GM12878 (cell line): ENCODE measurements at regions not wholly inside any gene's neighbourhood (a gene's known extent, or its start where the extent isn't known, plus 50 kb on each side); places are given as distances from the start of the nearest gene placed in this dataset.

Source experiments
- BRCA1 ChIP-seq: IDR thresholded peaks from 2 replicates; pipeline ENCODE4 v1.6.1; 2011; ENCODE audit warnings: low read depth, low read length, improper control_type of control experiment
- CREM ChIP-seq: IDR thresholded peaks from 2 replicates; pipeline ENCODE4 v1.6.1; 2014; ENCODE audit warnings: antibody characterized with exemption, low read depth
- DPF2 ChIP-seq: fragments of 450-650 bp; IDR thresholded peaks from 2 replicates; pipeline ENCODE4 v1.6.1; 2017; ENCODE audit warnings: mild to moderate bottlenecking
- E2F8 ChIP-seq: fragments of 450-650 bp; IDR thresholded peaks from 2 replicates; pipeline ENCODE4 v1.6.1; 2018; ENCODE audit warnings: mild to moderate bottlenecking, low read depth, moderate library complexity; ENCODE audit not compliant: partially characterized antibody
- ETV6 ChIP-seq, 2 experiments: fragments of 450-650 bp in 1 of 2; IDR thresholded peaks in 1 of 2; conservative IDR thresholded peaks in 1 of 2; 2 replicates each; pipeline ENCODE4 v1.6.1; 2014; ENCODE audit warnings: antibody characterized with exemption in 1 of 2, borderline replicate concordance in 1 of 2, low read depth in 1 of 2, mild to moderate bottlenecking in 1 of 2, moderate library complexity in 1 of 2
- FOXK2 ChIP-seq: fragments of 450-650 bp; IDR thresholded peaks from 2 replicates; pipeline ENCODE4 v1.6.1; 2017; ENCODE audit warnings: mild to moderate bottlenecking, moderate library complexity
- GABPA ChIP-seq: IDR thresholded peaks from 2 replicates; pipeline ENCODE4 v1.6.1; 2014; ENCODE audit warnings: antibody characterized with exemption, low read depth, mild to moderate bottlenecking, inconsistent platforms
- IRF5 ChIP-seq: fragments of 450-650 bp; IDR thresholded peaks from 2 replicates; pipeline ENCODE4 v1.6.1; 2017; ENCODE audit warnings: borderline replicate concordance
- MEF2A ChIP-seq: IDR thresholded peaks from 2 replicates; pipeline ENCODE4 v1.6.1; 2011; ENCODE audit warnings: low read depth, mild to moderate bottlenecking, low read length, moderate library complexity; ENCODE audit not compliant: insufficient read depth
- MLLT1 ChIP-seq: fragments of 450-650 bp; IDR thresholded peaks from 2 replicates; pipeline ENCODE4 v1.6.1; 2016; ENCODE audit warnings: mild to moderate bottlenecking
- NBN ChIP-seq: fragments of 450-650 bp; IDR thresholded peaks from 2 replicates; pipeline ENCODE4 v1.6.1; 2016
- NFYA ChIP-seq: IDR thresholded peaks from 2 replicates; pipeline ENCODE4 v1.6.1; 2011; ENCODE audit warnings: low read depth, mild to moderate bottlenecking, low read length, improper control_type of control experiment, borderline replicate concordance
- NFYB ChIP-seq: IDR thresholded peaks from 2 replicates; pipeline ENCODE4 v1.6.1; 2011; ENCODE audit warnings: low read depth, mild to moderate bottlenecking, low read length, improper control_type of control experiment, moderate library complexity; ENCODE audit not compliant: insufficient read depth
- NR2F1 ChIP-seq: fragments of 450-650 bp; conservative IDR thresholded peaks from 2 replicates; pipeline ENCODE4 v1.6.1; 2017; ENCODE audit warnings: mild to moderate bottlenecking
- RAD21 ChIP-seq: IDR thresholded peaks from 2 replicates; pipeline ENCODE4 v1.6.1; 2011; ENCODE audit warnings: mild to moderate bottlenecking, low read depth, low read length, moderate library complexity; ENCODE audit not compliant: insufficient read depth
- RUNX3 ChIP-seq: IDR thresholded peaks from 2 replicates; pipeline ENCODE4 v1.6.1; 2012; ENCODE audit warnings: low read length, inconsistent platforms
- SKIL ChIP-seq: fragments of 450-650 bp; IDR thresholded peaks from 2 replicates; pipeline ENCODE4 v1.6.1; 2017; ENCODE audit warnings: mild to moderate bottlenecking, low read depth, inconsistent platforms; ENCODE audit not compliant: poor library complexity, severe bottlenecking
- SMAD1 ChIP-seq: fragments of 450-650 bp; IDR thresholded peaks from 2 replicates; pipeline ENCODE4 v1.6.1; 2018; ENCODE audit warnings: mild to moderate bottlenecking, low read depth; ENCODE audit not compliant: partially characterized antibody
- SMAD5 ChIP-seq: IDR thresholded peaks from 2 replicates; pipeline ENCODE4 v1.6.1; 2016; ENCODE audit warnings: antibody characterized with exemption, low read depth
- STAT1 ChIP-seq: fragments of 450-650 bp; conservative IDR thresholded peaks from 2 replicates; pipeline ENCODE4 v1.6.1; 2014; ENCODE audit warnings: antibody characterized with exemption, mild to moderate bottlenecking
- STAT3 ChIP-seq: IDR thresholded peaks from 2 replicates; pipeline ENCODE4 v1.6.1; 2011; ENCODE audit warnings: low read depth, low read length, improper control_type of control experiment
- SUPT20H ChIP-seq: IDR thresholded peaks from 2 replicates; pipeline ENCODE4 v1.6.1; 2011; ENCODE audit warnings: low read depth, mild to moderate bottlenecking, low read length, moderate library complexity, borderline replicate concordance; ENCODE audit not compliant: control insufficient read depth
- USF1 ChIP-seq: IDR thresholded peaks from 2 replicates; pipeline ENCODE4 v1.6.1; 2011; ENCODE audit warnings: borderline replicate concordance, low read depth, mild to moderate bottlenecking, moderate library complexity, mixed read lengths, low read length; ENCODE audit not compliant: insufficient read depth; ENCODE audit errors: extremely low read length

GRCh38 chr14:52380294-52380693, 66.2 kb downstream of the PTGER2 start (continued):
- TF ChIP-seq SMAD5 (no peak), NBN (no peak), FOXK2 (no peak), NFYA (no peak), STAT3 (no peak), BRCA1 (no peak), RAD21 (no peak), NFYB (no peak), DPF2 (peak; percentile 64), SUPT20H (no peak), STAT1 (no peak), NR2F1 (peak; percentile 59; the same call in 1 of the 2 replicates), MLLT1 (no peak), ETV6 (conservative IDR thresholded peaks at IDR 0.05 in 1 of 2, IDR thresholded peaks at IDR 0.05 in 1 of 2; ENCODE audit: borderline replicate concordance in 1 of 2, low read depth in 1 of 2) (no peak), IRF5 (no peak), GABPA (no peak), MEF2A (0 out of 2 replicates have a peak, but pooled peaks have one; percentile 16), USF1 (no peak), SMAD1 (no peak), E2F8 (no peak), CREM (peak; percentile 17; the same call in 1 of the 2 replicates), RUNX3 (peak; percentile 81), SKIL (no peak)
